ENCODE measurements at regions not wholly inside any gene's neighbourhood (a gene's known extent, or its start where the extent isn't known, plus 50 kb on each side); places are given as distances from the start of the nearest gene placed in this dataset.

DNA sequence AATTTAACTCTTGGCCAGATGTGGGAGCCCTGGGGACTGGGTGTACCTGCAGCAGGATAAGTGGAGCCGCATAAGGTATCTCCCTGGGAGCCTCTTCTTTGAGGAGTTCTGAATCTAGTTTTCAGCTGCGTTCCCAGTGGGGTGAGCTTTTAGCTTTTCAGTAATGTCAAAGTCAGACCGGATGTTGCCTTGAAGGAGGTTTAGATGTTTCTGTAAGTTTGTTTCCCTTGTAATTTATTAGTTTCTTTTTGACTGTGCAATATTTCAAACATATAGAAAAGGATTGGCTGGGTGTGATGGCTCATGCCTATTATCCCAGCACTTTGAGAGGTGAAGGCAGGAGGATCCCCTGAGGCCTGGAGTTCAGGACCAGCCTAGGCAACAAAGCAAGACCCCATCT is 98.6 kb upstream of the EEF2KMT start:
- Histone ChIP-seq H3K9me3 (ENCODE audit: low read depth, low read length) (no peaks in the 10 kb centered on the region), H3K36me3 (ENCODE audit: insufficient read depth, low read length) (no peaks in the 10 kb centered on the region), H3K4me3 (no peak overlapping the region), H3K9ac (ENCODE audit: insufficient read length) (no peak overlapping the region), H3K27ac (no peak overlapping the region)
- DNase-seq (ENCODE audit: low read depth, low spot score) = no peak
- TF ChIP-seq EZH2 (IDR thresholded peaks at IDR 0.05) (no peak), FOXP2 (optimal IDR thresholded peaks at IDR 0.05; ENCODE audit: control extremely low read depth, extremely low read length, insufficient read depth) (no peak), POLR2AphosphoS5 (IDR thresholded peaks at IDR 0.05; ENCODE audit: borderline replicate concordance, low read depth, low read length) (no peak)

GRCh38 chr16:5193861-5194260 is 96.3 kb upstream of the EEF2KMT start:
- Histone ChIP-seq H3K9me3 (ENCODE audit: low read depth, low read length) (no peaks in the 10 kb centered on the region), H3K4me3 (no peak overlapping the region), H3K9ac (ENCODE audit: insufficient read length) (no peak overlapping the region), H3K27ac (no peak overlapping the region), H3K36me3 (ENCODE audit: insufficient read depth, low read length) (no peaks in the 10 kb centered on the region)
- DNase-seq (ENCODE audit: low read depth, low spot score) = no peak
- no peak for TF ChIP-seq EZH2 (IDR thresholded peaks at IDR 0.05)
- TF ChIP-seq POLR2AphosphoS5 (IDR thresholded peaks at IDR 0.05; ENCODE audit: borderline replicate concordance, low read depth, low read length) = no peak
- TF ChIP-seq FOXP2 (optimal IDR thresholded peaks at IDR 0.05; ENCODE audit: control extremely low read depth, extremely low read length, insufficient read depth) = no peak

GRCh38 chr16:5188989-5189352 is 91.4 kb upstream of the EEF2KMT start:
- DNase-seq (ENCODE audit: low read depth, low spot score) = no peak

GRCh38 chr16:5188318-5188988 is 90.9 kb upstream of the EEF2KMT start:
- H3K9me3 ChIP-seq (ENCODE audit: low read depth, low read length) = no peaks in the 10 kb centered on the region
- no peak for DNase-seq (ENCODE audit: low read depth, low spot score)
- no peak overlapping the region for H3K27ac ChIP-seq
- no peaks in the 10 kb centered on the region for H3K36me3 ChIP-seq (ENCODE audit: insufficient read depth, low read length)
- H3K4me3 ChIP-seq = no peak overlapping the region
- no peak overlapping the region for H3K9ac ChIP-seq (ENCODE audit: insufficient read length)
- no peak for TF ChIP-seq FOXP2 (optimal IDR thresholded peaks at IDR 0.05; ENCODE audit: control extremely low read depth, extremely low read length, insufficient read depth)
- TF ChIP-seq POLR2AphosphoS5 (IDR thresholded peaks at IDR 0.05; ENCODE audit: borderline replicate concordance, low read depth, low read length) = no peak
- no peak for TF ChIP-seq EZH2 (IDR thresholded peaks at IDR 0.05)

More at GRCh38 chr16:5188989-5189352, 91.4 kb upstream of the EEF2KMT start:
- Histone ChIP-seq H3K27ac (no peak overlapping the region), H3K36me3 (ENCODE audit: insufficient read depth, low read length) (no peaks in the 10 kb centered on the region), H3K9me3 (ENCODE audit: low read depth, low read length) (no peaks in the 10 kb centered on the region), H3K4me3 (no peak overlapping the region), H3K9ac (ENCODE audit: insufficient read length) (no peak overlapping the region)
- no peak for TF ChIP-seq EZH2 (IDR thresholded peaks at IDR 0.05)
- no peak for TF ChIP-seq POLR2AphosphoS5 (IDR thresholded peaks at IDR 0.05; ENCODE audit: borderline replicate concordance, low read depth, low read length)
- TF ChIP-seq FOXP2 (optimal IDR thresholded peaks at IDR 0.05; ENCODE audit: control extremely low read depth, extremely low read length, insufficient read depth) = no peak

GRCh38 chr16:5187402-5187952 is 89.9 kb upstream of the EEF2KMT start:
- no peak overlapping the region for H3K4me3 ChIP-seq
- no peaks in the 10 kb centered on the region for H3K9me3 ChIP-seq (ENCODE audit: low read depth, low read length)
- TF ChIP-seq FOXP2 (optimal IDR thresholded peaks at IDR 0.05; ENCODE audit: control extremely low read depth, extremely low read length, insufficient read depth) (no peak), POLR2AphosphoS5 (IDR thresholded peaks at IDR 0.05; ENCODE audit: borderline replicate concordance, low read depth, low read length) (no peak), EZH2 (IDR thresholded peaks at IDR 0.05) (no peak)
- H3K36me3 ChIP-seq (ENCODE audit: insufficient read depth, low read length) = no peaks in the 10 kb centered on the region
- no peak for DNase-seq (ENCODE audit: low read depth, low spot score)
- no peak overlapping the region for H3K9ac ChIP-seq (ENCODE audit: insufficient read length)
- H3K27ac ChIP-seq = no peak overlapping the region

DNA sequence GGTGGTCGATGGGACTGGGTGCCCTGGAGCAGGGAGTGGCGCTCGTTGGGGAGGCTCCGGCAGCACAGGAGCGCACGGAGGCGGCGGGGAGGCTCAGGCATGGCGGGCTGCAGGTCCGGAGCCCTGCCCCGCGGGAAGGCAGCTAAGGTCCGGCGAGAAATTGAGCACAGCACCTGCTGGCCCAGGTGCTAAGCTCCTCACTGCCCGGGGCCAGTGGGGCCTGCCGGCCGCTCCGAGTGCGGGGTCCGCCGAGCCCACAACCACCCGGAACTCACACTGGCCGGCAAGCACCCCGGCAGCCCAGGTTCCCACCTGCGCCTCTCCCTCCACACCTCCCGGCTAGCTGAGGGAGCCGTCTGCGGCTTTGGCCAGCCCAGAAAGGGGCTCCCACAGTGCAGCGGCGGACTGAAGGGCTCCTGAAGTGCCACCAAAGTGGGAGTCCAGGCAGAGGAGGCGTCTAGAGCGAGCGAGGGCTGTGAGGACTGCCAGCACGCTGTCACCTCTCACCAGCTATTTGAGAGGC is 88.8 kb upstream of the EEF2KMT start:
- no peak for DNase-seq (ENCODE audit: low read depth, low spot score)
- Histone ChIP-seq H3K9ac (ENCODE audit: insufficient read length) (no peak overlapping the region), H3K36me3 (ENCODE audit: insufficient read depth, low read length) (no peaks in the 10 kb centered on the region), H3K4me3 (no peak overlapping the region), H3K27ac (no peak overlapping the region), H3K9me3 (ENCODE audit: low read depth, low read length) (no peaks in the 10 kb centered on the region)
- TF ChIP-seq FOXP2 (optimal IDR thresholded peaks at IDR 0.05; ENCODE audit: control extremely low read depth, extremely low read length, insufficient read depth) (no peak), POLR2AphosphoS5 (IDR thresholded peaks at IDR 0.05; ENCODE audit: borderline replicate concordance, low read depth, low read length) (no peak), EZH2 (IDR thresholded peaks at IDR 0.05) (no peak)

- Histone ChIP-seq H3K9ac (ENCODE audit: insufficient read length) (no peak overlapping the region), H3K27ac (no peak overlapping the region), H3K36me3 (ENCODE audit: insufficient read depth, low read length) (no peaks in the 10 kb centered on the region), H3K4me3 (no peak overlapping the region), H3K9me3 (ENCODE audit: low read depth, low read length) (no peaks in the 10 kb centered on the region)
- TF ChIP-seq EZH2 (IDR thresholded peaks at IDR 0.05) = no peak
- no peak for TF ChIP-seq FOXP2 (optimal IDR thresholded peaks at IDR 0.05; ENCODE audit: control extremely low read depth, extremely low read length, insufficient read depth)
- TF ChIP-seq POLR2AphosphoS5 (IDR thresholded peaks at IDR 0.05; ENCODE audit: borderline replicate concordance, low read depth, low read length) = no peak
- no peak for DNase-seq (ENCODE audit: low read depth, low spot score)
Observed at GRCh38 chr16:5176505-5176904, 78.9 kb upstream of the EEF2KMT start.

GRCh38 chr16:5175266-5175665 is 77.7 kb upstream of the EEF2KMT start:
- Histone ChIP-seq H3K9ac (ENCODE audit: insufficient read length) (no peak overlapping the region), H3K36me3 (ENCODE audit: insufficient read depth, low read length) (no peaks in the 10 kb centered on the region), H3K4me3 (no peak overlapping the region), H3K27ac (no peak overlapping the region), H3K9me3 (ENCODE audit: low read depth, low read length) (no peaks in the 10 kb centered on the region)
- DNase-seq (ENCODE audit: low read depth, low spot score) = no peak
- no peak for TF ChIP-seq FOXP2 (optimal IDR thresholded peaks at IDR 0.05; ENCODE audit: control extremely low read depth, extremely low read length, insufficient read depth)
- TF ChIP-seq POLR2AphosphoS5 (IDR thresholded peaks at IDR 0.05; ENCODE audit: borderline replicate concordance, low read depth, low read length) = no peak
- no peak for TF ChIP-seq EZH2 (IDR thresholded peaks at IDR 0.05)

Measured in SK-N-MC (cell line).